GM12865 (cell line): ENCODE measurements at regions not wholly inside any gene's neighbourhood (a gene's known extent, or its start where the extent isn't known, plus 50 kb on each side); places are given as distances from the start of the nearest gene placed in this dataset.
"Not testable (repeated sequence)": the region's sequence is repeated elsewhere in the genome, so short reads cannot be mapped to it uniquely, and the experiment has no call there.

Experiments
- DNase-seq: peaks from one replicate; pipeline ENCODE4 v3.0.0; 2010; ENCODE audit warnings: low read depth
- H3K4me3 ChIP-seq: 2 replicates; pipeline ENCODE4 v1.5.1; 2011; ENCODE audit warnings: mild to moderate bottlenecking, low read depth, low read length, control low read depth
- TF ChIP-seq, protein P1 (sequence below): IDR thresholded peaks from 2 replicates; pipeline ENCODE4 v1.5.1; 2011; ENCODE audit warnings: low read length, control low read depth, low read depth, inconsistent platforms; ENCODE audit not compliant: insufficient read depth; ENCODE audit errors: missing control alignments

DNA sequence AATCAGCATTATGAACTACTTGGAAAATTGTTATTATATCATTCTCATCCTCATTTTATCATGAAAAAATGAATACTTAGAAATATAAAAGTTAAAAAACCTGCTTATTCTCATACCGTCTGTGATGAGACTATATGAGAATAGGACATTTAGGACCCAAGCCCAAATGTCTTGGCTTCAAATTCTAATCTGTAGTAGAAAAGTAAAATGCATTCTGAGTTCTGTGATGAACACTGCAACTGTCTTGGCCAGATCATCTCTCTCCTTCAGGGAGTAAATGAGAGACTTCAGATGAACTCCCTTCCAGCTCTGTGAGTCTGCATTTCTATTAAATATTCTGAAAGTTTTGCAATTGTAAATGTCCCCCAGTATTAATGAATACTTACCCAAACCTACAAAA lies 940.7 kb upstream of the KLHL29 start:
- DNase-seq = no peak
- H3K4me3 ChIP-seq = no peak overlapping the region
- TF ChIP-seq, protein P1, sequence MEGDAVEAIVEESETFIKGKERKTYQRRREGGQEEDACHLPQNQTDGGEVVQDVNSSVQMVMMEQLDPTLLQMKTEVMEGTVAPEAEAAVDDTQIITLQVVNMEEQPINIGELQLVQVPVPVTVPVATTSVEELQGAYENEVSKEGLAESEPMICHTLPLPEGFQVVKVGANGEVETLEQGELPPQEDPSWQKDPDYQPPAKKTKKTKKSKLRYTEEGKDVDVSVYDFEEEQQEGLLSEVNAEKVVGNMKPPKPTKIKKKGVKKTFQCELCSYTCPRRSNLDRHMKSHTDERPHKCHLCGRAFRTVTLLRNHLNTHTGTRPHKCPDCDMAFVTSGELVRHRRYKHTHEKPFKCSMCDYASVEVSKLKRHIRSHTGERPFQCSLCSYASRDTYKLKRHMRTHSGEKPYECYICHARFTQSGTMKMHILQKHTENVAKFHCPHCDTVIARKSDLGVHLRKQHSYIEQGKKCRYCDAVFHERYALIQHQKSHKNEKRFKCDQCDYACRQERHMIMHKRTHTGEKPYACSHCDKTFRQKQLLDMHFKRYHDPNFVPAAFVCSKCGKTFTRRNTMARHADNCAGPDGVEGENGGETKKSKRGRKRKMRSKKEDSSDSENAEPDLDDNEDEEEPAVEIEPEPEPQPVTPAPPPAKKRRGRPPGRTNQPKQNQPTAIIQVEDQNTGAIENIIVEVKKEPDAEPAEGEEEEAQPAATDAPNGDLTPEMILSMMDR = no peak

DNA sequence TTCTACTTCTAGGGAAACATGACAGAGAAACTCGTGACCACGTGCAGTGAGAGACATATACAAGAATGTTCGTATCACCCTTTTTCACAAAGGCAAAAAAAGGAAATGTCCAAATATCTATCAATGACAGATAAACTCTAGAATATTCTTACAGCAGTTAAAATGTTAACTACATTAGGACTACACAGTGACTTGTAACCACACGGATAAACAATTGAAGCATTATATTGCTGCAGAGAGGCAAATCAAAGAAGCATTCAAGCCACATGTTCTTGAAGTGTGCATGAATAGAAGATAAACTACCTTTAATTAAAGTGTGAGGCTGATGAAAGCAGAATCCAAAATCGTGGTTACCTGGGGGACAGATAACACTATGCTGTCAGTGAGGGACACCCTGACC lies 935.3 kb upstream of the KLHL29 start:
- H3K4me3 ChIP-seq = no peak overlapping the region
- TF ChIP-seq, protein P1 = no peak
- DNase-seq = no peak

DNA sequence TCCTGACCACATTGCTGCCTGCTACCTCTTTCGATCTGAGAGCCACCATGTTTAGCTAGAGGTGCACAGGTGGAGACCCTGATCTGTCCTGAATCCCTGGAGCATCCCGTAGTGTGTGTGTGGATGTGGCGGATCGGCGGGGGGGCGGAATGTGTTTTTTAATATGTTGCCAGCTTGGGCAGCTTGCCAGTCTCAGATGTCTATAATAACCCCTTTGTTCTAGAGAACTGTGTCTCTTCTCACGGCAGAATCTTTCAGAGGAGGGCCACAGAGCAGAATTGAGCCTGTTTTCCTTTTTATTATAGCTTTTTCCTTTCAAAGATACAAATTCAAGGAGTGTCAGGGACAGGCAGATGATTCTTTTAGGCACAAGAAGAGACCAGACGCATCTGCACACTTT lies 934.1 kb upstream of the KLHL29 start:
- no peak overlapping the region for H3K4me3 ChIP-seq
- no peak for DNase-seq
- TF ChIP-seq, protein P1 = no peak

DNA sequence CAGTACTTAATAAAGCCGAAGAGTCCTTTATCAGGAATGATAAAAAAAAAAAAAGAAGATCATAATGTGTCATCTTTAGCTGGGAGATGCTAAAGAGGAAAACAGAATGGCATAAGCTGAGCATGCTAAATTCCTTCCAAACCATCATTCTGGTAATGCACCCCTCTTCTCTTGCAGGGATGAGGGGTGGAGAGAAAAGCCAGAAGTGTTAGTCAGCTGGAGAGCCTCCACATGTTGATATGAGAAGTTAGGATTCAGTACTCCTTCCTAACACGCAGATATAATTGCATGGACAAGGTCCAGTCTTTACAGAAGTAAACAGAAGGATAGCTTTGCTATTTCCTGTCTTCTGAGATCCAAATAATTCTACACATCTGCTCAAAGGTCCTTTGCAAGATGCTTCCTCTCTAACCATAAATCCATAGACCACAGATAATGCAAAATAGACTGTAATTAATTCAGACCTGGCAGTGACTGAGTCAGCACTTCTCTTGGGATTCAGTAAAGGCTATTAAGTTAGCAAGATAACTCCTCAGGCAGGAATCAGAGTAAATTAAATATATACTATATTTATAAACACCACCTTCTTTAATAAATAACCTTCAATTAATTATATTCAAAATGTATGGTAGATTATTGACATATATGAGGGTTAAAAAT lies 930.0 kb upstream of the KLHL29 start:
- DNase-seq = no peak
- TF ChIP-seq, protein P1 = no peak
- no peak overlapping the region for H3K4me3 ChIP-seq

DNA sequence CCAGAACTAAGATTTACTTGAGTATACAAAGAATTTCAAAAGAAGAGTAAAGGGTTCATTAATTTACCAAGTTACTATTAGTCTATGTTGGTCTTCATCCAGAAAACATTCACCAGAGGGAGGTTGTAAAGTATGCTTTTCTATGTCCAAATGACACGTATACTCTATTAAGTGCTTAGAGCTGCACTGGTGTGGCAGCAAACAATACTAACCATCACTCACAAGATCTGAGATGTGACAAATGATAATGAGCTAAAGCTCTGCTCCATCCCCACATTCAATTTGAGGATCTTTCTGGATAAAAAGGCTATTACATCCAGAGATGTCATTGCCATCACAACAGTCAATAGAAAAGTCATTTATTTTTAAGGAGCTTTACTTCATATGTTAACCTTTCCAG lies 926.5 kb upstream of the KLHL29 start:
- no peak for DNase-seq
- no peak overlapping the region for H3K4me3 ChIP-seq
- TF ChIP-seq, protein P1 = no peak

DNA sequence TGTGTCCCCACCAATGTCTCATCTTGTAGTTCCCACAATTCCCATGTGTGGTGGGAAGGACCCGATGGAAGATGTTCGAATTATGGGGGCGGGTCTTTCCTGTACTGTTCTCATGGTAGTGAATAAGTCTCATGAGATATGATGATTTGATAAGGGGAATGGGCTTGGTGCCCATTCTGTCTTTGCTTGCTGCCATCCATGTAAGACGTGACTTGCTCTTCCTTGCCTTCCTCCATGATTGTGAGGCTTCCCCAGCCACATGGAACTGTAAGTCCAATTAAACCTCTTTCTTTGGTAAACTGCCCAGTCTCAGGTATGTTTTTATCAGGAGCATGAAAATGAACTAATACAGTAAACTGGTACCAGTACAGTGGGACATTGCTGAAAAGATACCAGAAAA lies 909.9 kb upstream of the KLHL29 start:
- H3K4me3 ChIP-seq = not testable (repeated sequence)

DNA sequence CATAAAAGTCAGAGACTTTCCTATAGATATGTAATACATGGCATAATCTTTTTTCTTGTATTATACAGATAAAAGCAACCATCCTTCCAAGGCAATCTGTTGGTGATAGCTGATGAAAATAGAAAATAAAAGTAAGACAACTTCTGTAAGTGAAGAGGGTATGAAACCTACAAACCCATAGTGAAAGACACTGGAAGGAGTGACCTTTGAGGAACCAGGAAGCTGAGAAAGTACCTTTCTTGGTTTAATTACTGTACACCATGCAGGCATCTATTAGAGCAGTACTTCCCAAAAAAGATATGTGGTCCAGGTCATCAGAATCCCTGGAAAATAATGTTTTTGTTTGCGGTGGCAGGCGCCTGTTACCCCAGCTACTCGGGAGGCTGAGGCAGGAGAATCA lies 906.6 kb upstream of the KLHL29 start:
- no peak overlapping the region for H3K4me3 ChIP-seq
- DNase-seq = no peak
- TF ChIP-seq, protein P1 = no peak

More for the DNA sequence above, 909.9 kb upstream of the KLHL29 start:
- not testable (repeated sequence) for DNase-seq
